ENCODE measurements at regions not wholly inside any gene's neighbourhood (a gene's known extent, or its start where the extent isn't known, plus 50 kb on each side); places are given as distances from the start of the nearest gene placed in this dataset.

DNA sequence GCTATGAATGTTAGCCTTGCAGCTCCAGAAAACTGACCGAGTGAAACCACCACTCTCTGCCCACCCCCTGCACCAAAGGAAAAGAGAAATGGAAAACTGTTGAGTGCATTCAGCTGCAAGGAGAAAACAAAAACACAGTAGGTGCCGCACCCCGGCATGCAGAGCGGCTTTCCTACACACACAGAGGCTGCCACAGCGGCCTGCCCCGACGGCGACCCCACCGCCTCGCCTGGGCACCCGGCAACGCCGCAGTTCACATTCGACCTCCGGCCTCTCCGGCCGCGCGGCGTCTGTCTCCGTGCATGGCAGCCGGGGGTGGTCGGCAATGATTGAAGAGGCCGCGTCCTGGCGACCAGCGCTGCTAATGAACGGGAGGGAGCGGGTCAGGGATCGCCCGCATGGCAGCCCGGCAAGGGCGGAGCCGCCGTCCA lies 417.1 kb upstream of the SALL3 start:
- TF ChIP-seq, protein P1, sequence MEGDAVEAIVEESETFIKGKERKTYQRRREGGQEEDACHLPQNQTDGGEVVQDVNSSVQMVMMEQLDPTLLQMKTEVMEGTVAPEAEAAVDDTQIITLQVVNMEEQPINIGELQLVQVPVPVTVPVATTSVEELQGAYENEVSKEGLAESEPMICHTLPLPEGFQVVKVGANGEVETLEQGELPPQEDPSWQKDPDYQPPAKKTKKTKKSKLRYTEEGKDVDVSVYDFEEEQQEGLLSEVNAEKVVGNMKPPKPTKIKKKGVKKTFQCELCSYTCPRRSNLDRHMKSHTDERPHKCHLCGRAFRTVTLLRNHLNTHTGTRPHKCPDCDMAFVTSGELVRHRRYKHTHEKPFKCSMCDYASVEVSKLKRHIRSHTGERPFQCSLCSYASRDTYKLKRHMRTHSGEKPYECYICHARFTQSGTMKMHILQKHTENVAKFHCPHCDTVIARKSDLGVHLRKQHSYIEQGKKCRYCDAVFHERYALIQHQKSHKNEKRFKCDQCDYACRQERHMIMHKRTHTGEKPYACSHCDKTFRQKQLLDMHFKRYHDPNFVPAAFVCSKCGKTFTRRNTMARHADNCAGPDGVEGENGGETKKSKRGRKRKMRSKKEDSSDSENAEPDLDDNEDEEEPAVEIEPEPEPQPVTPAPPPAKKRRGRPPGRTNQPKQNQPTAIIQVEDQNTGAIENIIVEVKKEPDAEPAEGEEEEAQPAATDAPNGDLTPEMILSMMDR (IDR thresholded peaks at IDR 0.05), result no peak
- no peak for TF ChIP-seq POLR2A (IDR thresholded peaks at IDR 0.05)
- TF ChIP-seq POLR2AphosphoS5 (IDR thresholded peaks at IDR 0.05; ENCODE audit: insufficient read depth in 1 of 2, low read depth in 1 of 2), result no peak

Measured in vagina (tissue), 2 donors.